ENCODE measurements at regions not wholly inside any gene's neighbourhood (a gene's known extent, or its start where the extent isn't known, plus 50 kb on each side); places are given as distances from the start of the nearest gene placed in this dataset.

DNA sequence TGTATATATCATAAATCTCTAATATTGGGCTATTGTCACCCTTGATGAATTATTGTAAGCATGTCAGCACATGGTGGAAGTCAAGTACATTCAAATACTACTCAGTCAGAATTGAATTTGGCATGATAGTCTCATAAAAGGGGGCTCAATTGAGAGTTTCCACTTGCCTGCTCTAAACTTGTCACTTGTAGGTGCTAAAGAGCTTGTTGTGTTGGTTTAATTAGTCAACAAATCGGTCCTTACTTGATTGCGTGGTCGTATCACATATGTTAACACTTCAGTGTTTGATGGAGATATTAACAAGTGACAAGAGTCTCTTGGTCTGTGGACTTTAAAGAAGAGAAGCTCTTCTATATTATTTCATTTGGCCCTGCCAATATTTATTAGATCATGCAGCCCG is 81.1 kb downstream of the NKX2-1 start:
- Histone ChIP-seq H3K9me3 (replicated peaks; ENCODE audit: control insufficient read depth, insufficient read depth, low read depth, low read length) (no peaks in the 10 kb centered on the region), H3K9ac (ENCODE audit: insufficient read depth in 1 of 2, low read depth in 2 of 2, low read length in 2 of 2) (no peak overlapping the region), H3K9me1 (ENCODE audit: control insufficient read depth, insufficient read depth, low read length) (no peaks in the 10 kb centered on the region), H3K4me3 (no peak overlapping the region), H3K27ac (ENCODE audit: extremely low read depth, low read depth, low read length) (no peak overlapping the region), H3K4me2 (ENCODE audit: insufficient read depth, low read length) (no peak overlapping the region), H4K20me1 (replicated peaks; ENCODE audit: control insufficient read depth, insufficient read depth, low read length) (no peaks in the 10 kb centered on the region), H2AFZ (ENCODE audit: low read depth, low read length) (no peak overlapping the region), H3K4me1 (replicated peaks in 1 of 2; ENCODE audit: control insufficient read depth in 2 of 2, insufficient read depth in 2 of 2, low read length in 2 of 2) (no peaks in the 10 kb centered on the region), H3K36me3 (ENCODE audit: control insufficient read depth, insufficient read depth, low read length) (no peaks in the 10 kb centered on the region), H3K27me3 (ENCODE audit: control insufficient read depth in 2 of 2, insufficient read depth in 2 of 2, low read length in 2 of 2) (peaks cover 0 to 2% of the 10 kb centered on the region in 2 experiments; a peak in 2 of 5 replicates), H3K79me2 (ENCODE audit: control insufficient read depth, insufficient read depth, low read length) (no peaks in the 10 kb centered on the region)
- WGBS (ENCODE audit: insufficient coverage, low coverage, missing lambda C conversion rate) = 2% methylated on average over 4 of the region's 4 CpGs
- in situ Hi-C loops (cut with MboI) (no loop called here), intact Hi-C loops (cut with micrococcal nuclease) (no loop called here)
- FAIRE-seq (no peak), ATAC-seq (no peak), DNase-seq (ENCODE audit: extremely low read depth in 1 of 4, low spot score in 3 of 4) (no peak)
- no TSS peak for BruUV-seq (replicated peaks)
- ChIA-PET CTCF (ENCODE audit: low intra/inter-chr PET ratio) (no interaction called here), POLR2A (interaction anchor here (0.9 kb wide), 1 partner anchor 8 kb away, joined by 3 read pairs; no protein-coding TSS in a partner anchor)
- TF ChIP-seq MED1 (CRISPR knock-in tag; IDR thresholded peaks at IDR 0.05; ENCODE audit: borderline replicate concordance) = no peak
- TF ChIP-seq, protein P1, sequence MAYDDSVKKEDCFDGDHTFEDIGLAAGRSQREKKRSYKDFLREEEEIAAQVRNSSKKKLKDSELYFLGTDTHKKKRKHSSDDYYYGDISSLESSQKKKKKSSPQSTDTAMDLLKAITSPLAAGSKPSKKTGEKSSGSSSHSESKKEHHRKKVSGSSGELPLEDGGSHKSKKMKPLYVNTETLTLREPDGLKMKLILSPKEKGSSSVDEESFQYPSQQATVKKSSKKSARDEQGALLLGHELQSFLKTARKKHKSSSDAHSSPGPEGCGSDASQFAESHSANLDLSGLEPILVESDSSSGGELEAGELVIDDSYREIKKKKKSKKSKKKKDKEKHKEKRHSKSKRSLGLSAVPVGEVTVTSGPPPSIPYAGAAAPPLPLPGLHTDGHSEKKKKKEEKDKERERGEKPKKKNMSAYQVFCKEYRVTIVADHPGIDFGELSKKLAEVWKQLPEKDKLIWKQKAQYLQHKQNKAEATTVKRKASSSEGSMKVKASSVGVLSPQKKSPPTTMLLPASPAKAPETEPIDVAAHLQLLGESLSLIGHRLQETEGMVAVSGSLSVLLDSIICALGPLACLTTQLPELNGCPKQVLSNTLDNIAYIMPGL (CRISPR knock-in tag; IDR thresholded peaks at IDR 0.05) = no peak
- TF ChIP-seq SRSF7 (optimal IDR thresholded peaks at IDR 0.05; ENCODE audit: low read depth, low read length) = no peak
- no peak for TF ChIP-seq KDM2B (CRISPR knock-in tag; IDR thresholded peaks at IDR 0.05)
- TF ChIP-seq HLTF (IDR thresholded peaks at IDR 0.05) = no peak
- no peak for TF ChIP-seq ZKSCAN3 (CRISPR knock-in tag; IDR thresholded peaks at IDR 0.05)
- no peak for TF ChIP-seq ZNF586 (CRISPR knock-in tag; conservative IDR thresholded peaks at IDR 0.05)
- no peak for TF ChIP-seq ZSCAN32 (CRISPR knock-in tag; IDR thresholded peaks at IDR 0.05)
- TF ChIP-seq, protein P2, sequence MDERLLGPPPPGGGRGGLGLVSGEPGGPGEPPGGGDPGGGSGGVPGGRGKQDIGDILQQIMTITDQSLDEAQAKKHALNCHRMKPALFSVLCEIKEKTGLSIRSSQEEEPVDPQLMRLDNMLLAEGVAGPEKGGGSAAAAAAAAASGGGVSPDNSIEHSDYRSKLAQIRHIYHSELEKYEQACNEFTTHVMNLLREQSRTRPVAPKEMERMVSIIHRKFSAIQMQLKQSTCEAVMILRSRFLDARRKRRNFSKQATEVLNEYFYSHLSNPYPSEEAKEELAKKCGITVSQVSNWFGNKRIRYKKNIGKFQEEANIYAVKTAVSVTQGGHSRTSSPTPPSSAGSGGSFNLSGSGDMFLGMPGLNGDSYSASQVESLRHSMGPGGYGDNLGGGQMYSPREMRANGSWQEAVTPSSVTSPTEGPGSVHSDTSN (CRISPR knock-in tag; IDR thresholded peaks at IDR 0.05; ENCODE audit: low read depth) = no peak
- TF ChIP-seq, protein P2 (tag; conservative IDR thresholded peaks at IDR 0.05; ENCODE audit: low read depth) = no peak
- no peak for TF ChIP-seq IRF2 (CRISPR knock-in tag; IDR thresholded peaks at IDR 0.05)
- TF ChIP-seq PHF8 (IDR thresholded peaks at IDR 0.05; ENCODE audit: borderline replicate concordance, low read length) = no peak
- TF ChIP-seq ZFP36 (IDR thresholded peaks at IDR 0.05; ENCODE audit: low read depth, low read length, partially characterized antibody) = no peak
- no peak for TF ChIP-seq RFX7 (CRISPR knock-in tag; IDR thresholded peaks at IDR 0.05)
- TF ChIP-seq NFXL1 (CRISPR knock-in tag; IDR thresholded peaks at IDR 0.05) = no peak
- TF ChIP-seq HDAC6 (IDR thresholded peaks at IDR 0.05; ENCODE audit: low read depth, low read length) = no peak
- TF ChIP-seq, protein P3, sequence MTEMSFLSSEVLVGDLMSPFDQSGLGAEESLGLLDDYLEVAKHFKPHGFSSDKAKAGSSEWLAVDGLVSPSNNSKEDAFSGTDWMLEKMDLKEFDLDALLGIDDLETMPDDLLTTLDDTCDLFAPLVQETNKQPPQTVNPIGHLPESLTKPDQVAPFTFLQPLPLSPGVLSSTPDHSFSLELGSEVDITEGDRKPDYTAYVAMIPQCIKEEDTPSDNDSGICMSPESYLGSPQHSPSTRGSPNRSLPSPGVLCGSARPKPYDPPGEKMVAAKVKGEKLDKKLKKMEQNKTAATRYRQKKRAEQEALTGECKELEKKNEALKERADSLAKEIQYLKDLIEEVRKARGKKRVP (CRISPR knock-in tag; IDR thresholded peaks at IDR 0.05) = no peak
- no peak for TF ChIP-seq MYNN (IDR thresholded peaks at IDR 0.05)
- no peak for TF ChIP-seq MYNN (CRISPR knock-in tag; IDR thresholded peaks at IDR 0.05)
- TF ChIP-seq DIDO1 (tag; IDR thresholded peaks at IDR 0.05; ENCODE audit: low read depth) = no peak
